Activated naive CD4-positive, alpha-beta T cell treated with anti-CD3 and anti-CD28 coated beads for 36 hours (primary cell): ENCODE measurements at regions not wholly inside any gene's neighbourhood (a gene's known extent, or its start where the extent isn't known, plus 50 kb on each side); places are given as distances from the start of the nearest gene placed in this dataset.
"Not testable (repeated sequence)": the region's sequence is repeated elsewhere in the genome, so short reads cannot be mapped to it uniquely, and the experiment has no call there.

Source experiments
- CTCF ChIA-PET: fragments of 350-600 bp; sonication (Branson Sonifier 250); formaldehyde crosslinking; loops from one replicate; lab custom pipeline; 2021; ENCODE audit warnings: antibody characterized with exemption; lab: Charles Lee
- DNase-seq: peaks from one replicate; pipeline ENCODE4 v3.0.0-alpha.2; 2020
- H3K27ac Mint-ChIP-seq: one replicate; pipeline ENCODE4 v1.8.0; 2021; ENCODE audit warnings: mild to moderate bottlenecking, mixed read lengths
- H3K27me3 Mint-ChIP-seq: one replicate; pipeline ENCODE4 v1.8.0; 2021; ENCODE audit warnings: low read depth, mixed read lengths
- H3K36me3 Mint-ChIP-seq: one replicate; pipeline ENCODE4 v1.8.0; 2021; ENCODE audit warnings: low read depth, mixed read lengths
- H3K4me1 Mint-ChIP-seq: one replicate; pipeline ENCODE4 v1.8.0; 2021; ENCODE audit warnings: low read depth, mixed read lengths
- H3K4me3 Mint-ChIP-seq: one replicate; pipeline ENCODE4 v1.8.0; 2021; ENCODE audit warnings: mild to moderate bottlenecking, moderate library complexity, mixed read lengths
- H3K9me3 Mint-ChIP-seq: one replicate; pipeline ENCODE4 v1.8.0; 2021; ENCODE audit warnings: mixed read lengths
- intact Hi-C: fragments of 100-400 bp; cut with micrococcal nuclease; formaldehyde crosslinking; loops from one replicate; pipeline ENCODE4 v1.15.1; 2023

GRCh38 chr7:93030605-93031225 is 87.1 kb downstream of the SAMD9 start:
- CTCF ChIA-PET: interaction anchor here (0.7 kb wide), 1 partner anchor 198 kb away, joined by 3 read pairs; no protein-coding TSS in a partner anchor
- Mint-ChIP-seq H3K36me3 (no peaks in the 10 kb centered on the region), H3K4me1 (peaks cover 10% of the 10 kb centered on the region), H3K27ac (no peak overlapping the region), H3K4me3 (no peak overlapping the region), H3K27me3 (peaks cover 8% of the 10 kb centered on the region), H3K9me3 (peaks cover 16% of the 10 kb centered on the region)
- intact Hi-C loops: no loop called here
- DNase-seq: no peak

- no peak overlapping the region for H3K4me3 Mint-ChIP-seq
- peaks cover 13% of the 10 kb centered on the region for H3K9me3 Mint-ChIP-seq
- no peaks in the 10 kb centered on the region for H3K36me3 Mint-ChIP-seq
- intact Hi-C loops: no loop called here
- H3K4me1 Mint-ChIP-seq: peaks cover 19% of the 10 kb centered on the region
- CTCF ChIA-PET: no interaction called here
- H3K27me3 Mint-ChIP-seq: peaks cover 14% of the 10 kb centered on the region
- no peak for DNase-seq
- no peak overlapping the region for H3K27ac Mint-ChIP-seq
Observed at GRCh38 chr7:93029056-93029455, 88.7 kb downstream of the SAMD9 start.

- Mint-ChIP-seq H3K36me3 (no peaks in the 10 kb centered on the region), H3K4me1 (peaks cover 19% of the 10 kb centered on the region), H3K27ac (no peak overlapping the region), H3K4me3 (no peak overlapping the region), H3K9me3 (peaks cover 13% of the 10 kb centered on the region), H3K27me3 (peaks cover 14% of the 10 kb centered on the region)
- DNase-seq: no peak
- CTCF ChIA-PET: no interaction called here
- intact Hi-C loops: no loop called here
Observed at GRCh38 chr7:93028610-93029009, 89.2 kb downstream of the SAMD9 start.

GRCh38 chr7:93027044-93027443 is 90.7 kb downstream of the SAMD9 start:
- Mint-ChIP-seq H3K9me3 (peaks cover 9% of the 10 kb centered on the region), H3K27me3 (peaks cover 14% of the 10 kb centered on the region)
- intact Hi-C loops: no loop called here

GRCh38 chr7:93026425-93026824 is 91.4 kb downstream of the SAMD9 start:
- no peak overlapping the region for H3K4me3 Mint-ChIP-seq
- H3K4me1 Mint-ChIP-seq: peaks cover 31% of the 10 kb centered on the region
- CTCF ChIA-PET: no interaction called here
- no peak overlapping the region for H3K27ac Mint-ChIP-seq
- H3K27me3 Mint-ChIP-seq: peaks cover 14% of the 10 kb centered on the region
- DNase-seq: no peak
- no peaks in the 10 kb centered on the region for H3K36me3 Mint-ChIP-seq
- intact Hi-C loops: no loop called here
- H3K9me3 Mint-ChIP-seq: peaks cover 5% of the 10 kb centered on the region

More at GRCh38 chr7:93027044-93027443, 90.7 kb downstream of the SAMD9 start:
- Mint-ChIP-seq H3K27ac (no peak overlapping the region), H3K4me3 (no peak overlapping the region), H3K36me3 (no peaks in the 10 kb centered on the region), H3K4me1 (peaks cover 26% of the 10 kb centered on the region)
- no peak for DNase-seq
- CTCF ChIA-PET: no interaction called here

- H3K4me1 Mint-ChIP-seq: peaks cover 35% of the 10 kb centered on the region
- CTCF ChIA-PET: interaction anchor here (1.7 kb wide), 1 partner anchor 11 kb away, joined by 5 read pairs; no protein-coding TSS in a partner anchor
- H3K36me3 Mint-ChIP-seq: no peaks in the 10 kb centered on the region
- intact Hi-C loops: loop anchor here (1.0 kb wide), 1 partner anchor 11 kb away; no protein-coding TSS in a partner anchor
- peaks cover 3% of the 10 kb centered on the region for H3K9me3 Mint-ChIP-seq
- no peak overlapping the region for H3K4me3 Mint-ChIP-seq
- H3K27me3 Mint-ChIP-seq: peaks cover 14% of the 10 kb centered on the region
- H3K27ac Mint-ChIP-seq: peak overlapping the region; percentile 50
- peak; percentile 17 for DNase-seq
Observed at GRCh38 chr7:93025389-93025788, 92.4 kb downstream of the SAMD9 start.

- H3K4me3 Mint-ChIP-seq, H3K36me3 Mint-ChIP-seq, CTCF ChIA-PET, H3K27me3 Mint-ChIP-seq, H3K9me3 Mint-ChIP-seq, H3K27ac Mint-ChIP-seq: not testable (repeated sequence)
- DNase-seq: peak; percentile 5
- peaks cover 35% of the 10 kb centered on the region for H3K4me1 Mint-ChIP-seq
- intact Hi-C loops: loop anchor here (5.0 kb wide), 1 partner anchor 121 kb away; no protein-coding TSS in a partner anchor
Observed at GRCh38 chr7:93022931-93023478, 94.8 kb downstream of the SAMD9 start.

- H3K36me3 Mint-ChIP-seq: no peaks in the 10 kb centered on the region
- DNase-seq: no peak
- H3K9me3 Mint-ChIP-seq: peaks cover 3% of the 10 kb centered on the region
- H3K27ac Mint-ChIP-seq: no peak overlapping the region
- peaks cover 9% of the 10 kb centered on the region for H3K27me3 Mint-ChIP-seq
- intact Hi-C loops: loop anchor here (5.0 kb wide), 1 partner anchor 119 kb away; no protein-coding TSS in a partner anchor
- H3K4me3 Mint-ChIP-seq: no peak overlapping the region
- peaks cover 36% of the 10 kb centered on the region for H3K4me1 Mint-ChIP-seq
- CTCF ChIA-PET: no interaction called here
Observed at GRCh38 chr7:93021748-93022147, 96.0 kb downstream of the SAMD9 start.

- H3K36me3 Mint-ChIP-seq: no peaks in the 10 kb centered on the region
- no peaks in the 10 kb centered on the region for H3K27me3 Mint-ChIP-seq
- H3K4me1 Mint-ChIP-seq: peaks cover 31% of the 10 kb centered on the region
- H3K4me3 Mint-ChIP-seq: no peak overlapping the region
- H3K9me3 Mint-ChIP-seq: peaks cover 3% of the 10 kb centered on the region
- CTCF ChIA-PET: interaction anchor here (0.8 kb wide), 1 partner anchor 409 kb away, joined by 4 read pairs; no protein-coding TSS in a partner anchor
- intact Hi-C loops: loop anchor here (5.0 kb wide), 1 partner anchor 711 kb away; no protein-coding TSS in a partner anchor
- H3K27ac Mint-ChIP-seq: no peak overlapping the region
- no peak for DNase-seq
Observed at GRCh38 chr7:93018716-93019115, 99.1 kb downstream of the SAMD9 start.

- Mint-ChIP-seq H3K4me3 (no peak overlapping the region), H3K9me3 (no peaks in the 10 kb centered on the region), H3K27me3 (no peaks in the 10 kb centered on the region), H3K36me3 (no peaks in the 10 kb centered on the region), H3K27ac (no peak overlapping the region), H3K4me1 (peaks cover 23% of the 10 kb centered on the region)
- CTCF ChIA-PET: no interaction called here
- DNase-seq: no peak
- intact Hi-C loops: loop anchor here (5.0 kb wide), 1 partner anchor 710 kb away; no protein-coding TSS in a partner anchor
Observed at GRCh38 chr7:93016681-93017381, 100.9 kb downstream of the SAMD9 start.

- peak; percentile 24 for DNase-seq
- CTCF ChIA-PET: no interaction called here
Observed at GRCh38 chr7:93015779-93016481, 101.8 kb downstream of the SAMD9 start.

More at GRCh38 chr7:93015779-93016481, 101.8 kb downstream of the SAMD9 start:
- H3K27ac Mint-ChIP-seq: no peak overlapping the region
- peaks cover 3% of the 10 kb centered on the region for H3K27me3 Mint-ChIP-seq
- intact Hi-C loops: loop anchor here (5.0 kb wide), 1 partner anchor 709 kb away; no protein-coding TSS in a partner anchor
- no peaks in the 10 kb centered on the region for H3K9me3 Mint-ChIP-seq
- H3K36me3 Mint-ChIP-seq: no peaks in the 10 kb centered on the region
- no peak overlapping the region for H3K4me3 Mint-ChIP-seq
- peaks cover 15% of the 10 kb centered on the region for H3K4me1 Mint-ChIP-seq
